ENCODE measurements at regions not wholly inside any gene's neighbourhood (a gene's known extent, or its start where the extent isn't known, plus 50 kb on each side); places are given as distances from the start of the nearest gene placed in this dataset.

GRCh38 chr4:31538877-31539276, 818.7 kb downstream of the PCDH7 start:
- Histone ChIP-seq H3K36me3 (no peaks in the 10 kb centered on the region), H3K27ac (no peak overlapping the region), H3K9me3 (peaks cover 0 to 2% (median 0%) of the 10 kb centered on the region in 4 donors), H3K27me3 (no peaks in the 10 kb centered on the region), H3K4me3 (no peak overlapping the region), H3K4me1 (no peaks in the 10 kb centered on the region)
- DNase-seq (ENCODE audit: low spot score in 2 of 2) = no peak
- no peak for TF ChIP-seq CTCF (IDR thresholded peaks at IDR 0.05)
- TF ChIP-seq POLR2A (IDR thresholded peaks at IDR 0.05) = no peak
- TF ChIP-seq EP300 (IDR thresholded peaks at IDR 0.05) = no peak

DNA sequence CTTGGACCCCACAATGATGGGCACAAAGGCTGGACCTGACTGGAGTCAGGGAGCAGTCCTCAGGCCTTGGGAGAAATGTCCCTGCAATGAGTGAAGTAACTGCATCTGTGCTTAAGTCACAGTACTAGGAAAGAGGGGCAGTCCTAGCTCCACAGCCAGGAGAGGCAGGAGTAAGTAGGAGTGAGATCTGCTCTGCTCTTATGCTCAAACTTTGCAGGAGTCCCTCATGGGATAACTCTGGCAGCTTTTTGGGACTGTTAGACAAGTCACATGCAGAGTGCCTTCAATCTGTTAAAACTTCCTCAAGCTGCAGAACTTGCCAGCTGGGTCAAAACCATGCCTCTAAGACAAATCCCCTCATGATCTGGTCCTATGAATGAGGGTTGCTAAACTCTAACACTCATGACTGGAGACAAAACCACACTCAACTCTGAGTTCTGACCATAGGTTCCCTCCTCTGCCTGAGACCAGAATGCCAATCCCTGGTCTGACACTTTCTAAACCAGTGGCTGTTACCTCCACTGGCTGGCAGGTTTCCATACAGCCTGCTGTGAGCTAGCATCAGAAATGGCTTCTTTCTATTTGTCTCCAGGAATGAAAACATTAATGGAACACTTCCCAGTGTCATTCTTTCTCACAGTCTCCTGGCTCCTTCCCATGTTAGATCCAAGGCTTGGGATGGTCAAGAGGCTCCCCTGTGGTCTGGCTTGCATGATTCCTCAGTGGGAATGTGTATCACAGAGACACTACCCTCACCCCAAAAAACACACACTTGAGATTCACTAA, 819.3 kb downstream of the PCDH7 start:
- Histone ChIP-seq H3K27me3 (no peaks in the 10 kb centered on the region), H3K36me3 (no peaks in the 10 kb centered on the region), H3K9me3 (no peaks in the 10 kb centered on the region), H3K4me1 (no peaks in the 10 kb centered on the region), H3K27ac (no peak overlapping the region), H3K4me3 (no peak overlapping the region)
- TF ChIP-seq EP300 (IDR thresholded peaks at IDR 0.05) = no peak
- TF ChIP-seq CTCF (IDR thresholded peaks at IDR 0.05) = no peak
- no peak for TF ChIP-seq POLR2A (IDR thresholded peaks at IDR 0.05)
- DNase-seq (ENCODE audit: low spot score in 2 of 2) = no peak

DNA sequence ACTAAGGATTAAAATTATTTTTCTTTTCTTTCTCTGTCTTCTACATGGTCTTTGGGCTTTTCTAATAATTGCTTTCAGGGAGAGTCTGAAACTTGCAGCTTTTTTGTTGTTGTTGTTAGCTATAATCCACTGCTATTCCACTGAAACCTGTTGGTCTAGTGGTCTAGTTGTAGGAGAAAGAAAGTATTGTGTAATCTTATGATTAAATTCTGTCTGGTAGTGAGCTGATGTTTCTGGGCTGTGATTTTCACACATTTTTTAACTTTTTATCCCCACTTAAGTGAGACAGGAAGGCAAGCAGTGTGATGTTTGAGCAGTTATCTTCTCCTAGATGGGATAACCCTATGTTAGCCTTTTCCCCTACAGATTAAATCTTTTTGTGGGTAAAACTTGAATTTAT, 825.2 kb downstream of the PCDH7 start:
- Histone ChIP-seq H3K4me3 (no peak overlapping the region), H3K36me3 (no peaks in the 10 kb centered on the region), H3K27ac (no peak overlapping the region), H3K27me3 (no peaks in the 10 kb centered on the region), H3K4me1 (no peaks in the 10 kb centered on the region), H3K9me3 (no peaks in the 10 kb centered on the region)
- DNase-seq (ENCODE audit: low spot score in 2 of 2) = no peak
- TF ChIP-seq EP300 (IDR thresholded peaks at IDR 0.05) (no peak), POLR2A (IDR thresholded peaks at IDR 0.05) (no peak), CTCF (IDR thresholded peaks at IDR 0.05) (no peak)

DNA sequence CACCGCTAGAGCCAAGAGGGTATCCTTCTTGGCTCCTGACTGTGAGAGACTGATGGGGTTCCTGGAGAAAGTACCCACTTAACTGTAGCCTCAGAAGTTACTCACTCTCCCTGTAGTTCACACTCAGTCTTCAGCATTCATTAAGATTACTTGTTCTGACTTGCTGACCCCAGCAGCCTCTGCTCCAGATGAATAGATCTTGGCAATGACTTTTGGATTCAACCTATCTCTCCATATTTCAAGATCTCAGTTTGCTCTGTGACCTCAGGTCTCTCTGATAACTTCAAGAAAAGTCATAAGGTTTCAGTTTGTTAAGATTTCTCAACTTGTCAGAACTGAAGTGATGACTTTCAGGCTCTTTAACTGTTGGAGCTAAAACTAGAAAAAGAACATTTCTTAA, 825.6 kb downstream of the PCDH7 start:
- Histone ChIP-seq H3K27ac (no peak overlapping the region), H3K4me3 (no peak overlapping the region), H3K9me3 (no peaks in the 10 kb centered on the region), H3K36me3 (no peaks in the 10 kb centered on the region), H3K27me3 (no peaks in the 10 kb centered on the region), H3K4me1 (no peaks in the 10 kb centered on the region)
- no peak for DNase-seq (ENCODE audit: low spot score in 2 of 2)
- TF ChIP-seq POLR2A (IDR thresholded peaks at IDR 0.05) (no peak), EP300 (IDR thresholded peaks at IDR 0.05) (no peak), CTCF (IDR thresholded peaks at IDR 0.05) (no peak)
- 39 to 78% methylated on average over 1 of the region's 1 CpG for WGBS, 2 donors

DNA sequence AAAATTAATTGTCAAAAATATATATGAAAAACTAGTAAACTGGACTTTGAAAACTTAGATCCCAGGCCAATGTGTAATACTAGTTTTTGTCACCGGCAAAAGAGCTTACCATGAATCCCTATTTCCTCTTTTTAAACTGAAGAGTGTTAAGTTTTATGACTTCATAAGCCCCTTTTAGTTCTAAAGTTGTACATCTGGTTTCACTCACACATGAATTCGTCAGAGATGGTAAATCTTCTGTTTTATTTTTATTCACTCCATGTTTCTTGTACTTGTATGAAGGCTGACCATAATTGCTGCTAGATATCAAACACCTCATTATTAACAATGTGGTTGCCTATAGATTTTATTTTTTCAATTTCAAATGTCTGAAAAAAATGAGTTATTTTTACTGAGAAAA, 827.9 kb downstream of the PCDH7 start:
- DNase-seq (ENCODE audit: low spot score in 2 of 2) = no peak
- 53 to 62% methylated on average over 2 of the region's 2 CpGs for WGBS, 2 donors
- TF ChIP-seq POLR2A (IDR thresholded peaks at IDR 0.05) (no peak), EP300 (IDR thresholded peaks at IDR 0.05) (no peak), CTCF (IDR thresholded peaks at IDR 0.05) (no peak)
- Histone ChIP-seq H3K27me3 (no peaks in the 10 kb centered on the region), H3K4me1 (no peaks in the 10 kb centered on the region), H3K4me3 (no peak overlapping the region), H3K36me3 (no peaks in the 10 kb centered on the region), H3K9me3 (no peaks in the 10 kb centered on the region), H3K27ac (no peak overlapping the region)
